ENCODE measurements at regions not wholly inside any gene's neighbourhood (a gene's known extent, or its start where the extent isn't known, plus 50 kb on each side); places are given as distances from the start of the nearest gene placed in this dataset.
"Not testable (repeated sequence)": the region's sequence is repeated elsewhere in the genome, so short reads cannot be mapped to it uniquely, and the experiment has no call there.

GRCh38 chr2:45102579-45103117 is 93.4 kb upstream of the SIX2 start:
- DNase-seq = no peak

GRCh38 chr2:45102141-45102540 is 92.9 kb upstream of the SIX2 start:
- no peak for DNase-seq

GRCh38 chr2:45096996-45097395 is 87.7 kb upstream of the SIX2 start:
- no peak for DNase-seq

GRCh38 chr2:45096038-45096437 is 86.8 kb upstream of the SIX2 start:
- DNase-seq = not testable (repeated sequence)

- DNase-seq = no peak
These were observed 84.4 kb upstream of the SIX2 start for GRCh38 chr2:45093663-45094062.

GRCh38 chr2:45093181-45093580 is 83.9 kb upstream of the SIX2 start:
- no peak for DNase-seq

GRCh38 chr2:45089554-45090261 is 80.5 kb upstream of the SIX2 start:
- no peak for DNase-seq

- DNase-seq = no peak
These were observed 76.2 kb upstream of the SIX2 start for GRCh38 chr2:45085487-45085886.

- no peak for DNase-seq
These were observed 75.2 kb upstream of the SIX2 start for GRCh38 chr2:45084361-45085020.

- no peak for DNase-seq
These were observed 73.9 kb upstream of the SIX2 start for GRCh38 chr2:45083175-45083574.

GRCh38 chr2:45074713-45075112 is 65.5 kb upstream of the SIX2 start:
- no peak for DNase-seq

- no peak for DNase-seq
These were observed 63.6 kb upstream of the SIX2 start for GRCh38 chr2:45072862-45073237.

- no peak for DNase-seq
These were observed 63.0 kb upstream of the SIX2 start for GRCh38 chr2:45072064-45072861.

- peak; percentile 43 for DNase-seq
These were observed 60.9 kb upstream of the SIX2 start for GRCh38 chr2:45070113-45070652.

GRCh38 chr2:45069684-45070083 is 60.4 kb upstream of the SIX2 start:
- DNase-seq = no peak

- no peak for DNase-seq
These were observed 59.4 kb upstream of the SIX2 start for GRCh38 chr2:45068571-45069140.

- no peak for DNase-seq
These were observed 58.8 kb upstream of the SIX2 start for GRCh38 chr2:45067859-45068570.

Data from NCI-H526 treated with DMSO at 0.1 percent for 48 hours (cell line).